ENCODE measurements at regions not wholly inside any gene's neighbourhood (a gene's known extent, or its start where the extent isn't known, plus 50 kb on each side); places are given as distances from the start of the nearest gene placed in this dataset.
A peak's percentile ranks its signal among the peaks of the same experiment; 100 is the strongest.

DNA sequence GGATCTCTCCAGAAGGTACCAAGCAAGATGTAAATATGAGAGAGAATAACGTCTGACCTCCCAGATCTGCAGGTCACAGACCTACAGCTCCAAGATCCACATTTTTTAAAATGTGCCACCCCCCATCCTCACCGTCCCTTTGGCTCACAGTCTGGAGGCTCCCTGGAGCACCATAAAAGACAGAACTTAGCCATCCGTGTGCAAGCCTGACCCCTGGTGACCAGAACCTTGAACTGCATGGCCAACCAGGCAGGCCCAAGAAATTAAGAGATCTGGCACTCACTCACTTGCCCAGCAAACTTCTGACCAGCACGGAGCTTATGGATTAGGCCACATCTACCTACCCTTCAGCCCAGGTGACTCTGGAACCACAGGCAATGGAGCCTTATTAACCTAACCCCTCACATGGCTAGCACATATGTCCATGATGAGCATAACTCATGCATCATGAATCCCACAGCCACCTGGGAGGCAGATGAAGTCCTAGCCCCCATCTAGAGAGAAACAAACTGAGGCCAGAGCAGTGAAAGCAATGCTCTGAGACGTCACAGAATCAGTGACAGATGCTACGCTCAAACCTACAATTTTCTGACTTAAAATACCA is 275.3 kb downstream of the UACA start:
- TF ChIP-seq, protein P1, sequence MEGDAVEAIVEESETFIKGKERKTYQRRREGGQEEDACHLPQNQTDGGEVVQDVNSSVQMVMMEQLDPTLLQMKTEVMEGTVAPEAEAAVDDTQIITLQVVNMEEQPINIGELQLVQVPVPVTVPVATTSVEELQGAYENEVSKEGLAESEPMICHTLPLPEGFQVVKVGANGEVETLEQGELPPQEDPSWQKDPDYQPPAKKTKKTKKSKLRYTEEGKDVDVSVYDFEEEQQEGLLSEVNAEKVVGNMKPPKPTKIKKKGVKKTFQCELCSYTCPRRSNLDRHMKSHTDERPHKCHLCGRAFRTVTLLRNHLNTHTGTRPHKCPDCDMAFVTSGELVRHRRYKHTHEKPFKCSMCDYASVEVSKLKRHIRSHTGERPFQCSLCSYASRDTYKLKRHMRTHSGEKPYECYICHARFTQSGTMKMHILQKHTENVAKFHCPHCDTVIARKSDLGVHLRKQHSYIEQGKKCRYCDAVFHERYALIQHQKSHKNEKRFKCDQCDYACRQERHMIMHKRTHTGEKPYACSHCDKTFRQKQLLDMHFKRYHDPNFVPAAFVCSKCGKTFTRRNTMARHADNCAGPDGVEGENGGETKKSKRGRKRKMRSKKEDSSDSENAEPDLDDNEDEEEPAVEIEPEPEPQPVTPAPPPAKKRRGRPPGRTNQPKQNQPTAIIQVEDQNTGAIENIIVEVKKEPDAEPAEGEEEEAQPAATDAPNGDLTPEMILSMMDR (IDR thresholded peaks at IDR 0.05) = peak; percentile 93 to 96 (median 94)
- no peak for TF ChIP-seq POLR2A (IDR thresholded peaks at IDR 0.05)
